Keratinocyte (primary cell): ENCODE measurements at regions not wholly inside any gene's neighbourhood (a gene's known extent, or its start where the extent isn't known, plus 50 kb on each side); places are given as distances from the start of the nearest gene placed in this dataset.

ENCODE experiments used
- DNase-seq: peaks from one replicate; pipeline ENCODE4 v3.0.0-alpha.2; 2011; ENCODE audit warnings: low read depth, missing footprints, low spot score
- FAIRE-seq: peaks from 2 replicates; lab custom pipeline; 2011; peaks lifted over from hg19 to GRCh38; lab: Jason Lieb, UNC
- H2AFZ ChIP-seq: 2 replicates; pipeline ENCODE4 v1.6.0; 2012; ENCODE audit warnings: low read length, control low read depth, inconsistent platforms; ENCODE audit not compliant: control insufficient read depth
- H3K27ac ChIP-seq: 2 replicates; pipeline ENCODE4 v1.5.1; 2011; ENCODE audit warnings: low read length; ENCODE audit not compliant: control insufficient read depth, insufficient read depth
- H3K27me3 ChIP-seq: 3 replicates; pipeline ENCODE4 v1.6.0; 2011; ENCODE audit warnings: low read length; ENCODE audit not compliant: control insufficient read depth, insufficient read depth; ENCODE audit errors: extremely low read depth
- H3K36me3 ChIP-seq, 2 experiments: 2 replicates in 1 of 2; 3 replicates in 1 of 2; pipeline ENCODE4 v1.5.1; 2011; ENCODE audit warnings: low read length in 2 of 2, mild to moderate bottlenecking in 1 of 2; ENCODE audit not compliant: control insufficient read depth in 2 of 2, insufficient read depth in 2 of 2; ENCODE audit errors: extremely low read depth in 1 of 2
- H3K4me1 ChIP-seq: 3 replicates; pipeline ENCODE4 v1.5.1; 2011; ENCODE audit warnings: low read length; ENCODE audit not compliant: control insufficient read depth, insufficient read depth; ENCODE audit errors: extremely low read depth
- H3K4me2 ChIP-seq: 3 replicates; pipeline ENCODE4 v1.6.0; 2011; ENCODE audit warnings: low read depth, low read length; ENCODE audit not compliant: control insufficient read depth, insufficient read depth; ENCODE audit errors: extremely low read depth
- H3K4me3 ChIP-seq, 3 experiments: fragments of 200-600 bp in 1 of 3; sonication (generic) in 1 of 3; 2 replicates in 2 of 3; 3 replicates in 1 of 3; pipeline ENCODE4 v1.5.1; 2011 to 2016; ENCODE audit warnings: low read length in 3 of 3, mild to moderate bottlenecking in 3 of 3, control low read depth in 2 of 3, inconsistent platforms in 1 of 3, low read depth in 1 of 3, mixed read lengths in 1 of 3, mixed run types in 1 of 3, moderate library complexity in 1 of 3; ENCODE audit not compliant: control insufficient read depth in 2 of 3, insufficient read depth in 2 of 3; ENCODE audit errors: extremely low read depth in 1 of 3
- H3K79me2 ChIP-seq: 2 replicates; pipeline ENCODE4 v1.6.0; 2012; ENCODE audit warnings: low read length; ENCODE audit not compliant: control insufficient read depth, insufficient read depth
- H3K9ac ChIP-seq: 3 replicates; pipeline ENCODE4 v1.6.0; 2011; ENCODE audit warnings: low read length; ENCODE audit not compliant: control insufficient read depth, insufficient read depth; ENCODE audit errors: extremely low read depth
- H3K9me1 ChIP-seq: 3 replicates; pipeline ENCODE4 v1.6.0; 2011; ENCODE audit warnings: low read length; ENCODE audit not compliant: control insufficient read depth, insufficient read depth; ENCODE audit errors: extremely low read depth
- H3K9me3 ChIP-seq: 2 replicates; pipeline ENCODE4 v1.5.1; 2012; ENCODE audit warnings: low read depth, low read length; ENCODE audit not compliant: control insufficient read depth
- H4K20me1 ChIP-seq: 3 replicates; pipeline ENCODE4 v1.6.0; 2011; ENCODE audit warnings: low read length; ENCODE audit not compliant: control insufficient read depth, insufficient read depth; ENCODE audit errors: extremely low read depth
- CTCF ChIP-seq, 3 experiments: IDR thresholded peaks in 1 of 3; conservative IDR thresholded peaks in 1 of 3; optimal IDR thresholded peaks in 1 of 3; 2 replicates in 2 of 3; 3 replicates in 1 of 3; pipeline versions ENCODE3 to v1.5.1; 2011; ENCODE audit warnings: low read length in 3 of 3, mild to moderate bottlenecking in 3 of 3, moderate library complexity in 2 of 3, control low read depth in 1 of 3, inconsistent platforms in 1 of 3; ENCODE audit not compliant: insufficient read depth in 2 of 3; ENCODE audit errors: extremely low read depth in 1 of 3
- EZH2 ChIP-seq: IDR thresholded peaks from one replicate; pipeline ENCODE4 v1.6.1; 2012; ENCODE audit warnings: inconsistent platforms, mild to moderate bottlenecking, low read length, moderate library complexity
- dilution Hi-C: fragments of 300-500 bp; cut with MboI; formaldehyde crosslinking; loops from one replicate; pipeline ENCODE4 v1.7.0; 2020; ENCODE audit warnings: low sequenced_read_pairs; ENCODE audit not compliant: extremely low pct_ligation_motif_present

- Histone ChIP-seq H3K4me3 (no peak overlapping the region), H3K27me3 (no peaks in the 10 kb centered on the region), H3K4me2 (no peak overlapping the region), H2AFZ (no peak overlapping the region), H3K4me1 (no peaks in the 10 kb centered on the region), H3K36me3 (no peaks in the 10 kb centered on the region), H3K79me2 (no peaks in the 10 kb centered on the region), H3K27ac (no peak overlapping the region), H3K9me1 (no peaks in the 10 kb centered on the region), H3K9me3 (no peaks in the 10 kb centered on the region), H3K9ac (no peak overlapping the region), H4K20me1 (no peaks in the 10 kb centered on the region)
- no peak for TF ChIP-seq CTCF (optimal IDR thresholded peaks at IDR 0.05 in 1 of 3, IDR thresholded peaks at IDR 0.05 in 1 of 3, conservative IDR thresholded peaks at IDR 0.05 in 1 of 3; ENCODE audit: extremely low read depth in 1 of 3, insufficient read depth in 2 of 3, low read length in 3 of 3)
- no peak for TF ChIP-seq EZH2
- FAIRE-seq (no peak), DNase-seq (no peak)
- dilution Hi-C loops: no loop called here
These were observed 204.9 kb upstream of the MC4R start for GRCh38 chr18:60577457-60577856.

GRCh38 chr18:60585670-60586069 lies 213.1 kb upstream of the MC4R start:
- TF ChIP-seq EZH2 (no peak), CTCF (optimal IDR thresholded peaks at IDR 0.05 in 1 of 3, IDR thresholded peaks at IDR 0.05 in 1 of 3, conservative IDR thresholded peaks at IDR 0.05 in 1 of 3; ENCODE audit: extremely low read depth in 1 of 3, insufficient read depth in 2 of 3, low read length in 3 of 3) (no peak)
- Histone ChIP-seq H3K4me2 (no peak overlapping the region), H3K36me3 (no peaks in the 10 kb centered on the region), H3K4me1 (no peaks in the 10 kb centered on the region), H4K20me1 (no peaks in the 10 kb centered on the region), H3K4me3 (no peak overlapping the region), H3K79me2 (no peaks in the 10 kb centered on the region), H3K9ac (no peak overlapping the region), H3K9me1 (no peaks in the 10 kb centered on the region), H3K9me3 (no peaks in the 10 kb centered on the region), H3K27me3 (no peaks in the 10 kb centered on the region), H2AFZ (no peak overlapping the region), H3K27ac (no peak overlapping the region)
- FAIRE-seq (no peak), DNase-seq (no peak)
- dilution Hi-C loops: no loop called here
